WTC11 (cell line): ENCODE measurements at regions not wholly inside any gene's neighbourhood (a gene's known extent, or its start where the extent isn't known, plus 50 kb on each side); places are given as distances from the start of the nearest gene placed in this dataset.
"Not testable (repeated sequence)": the region's sequence is repeated elsewhere in the genome, so short reads cannot be mapped to it uniquely, and the experiment has no call there.

Source experiments
- ATAC-seq: fragments of 200-7000 bp; cut with Tn5 transposase; 2 replicates; pipeline ENCODE4 v1.10.0; 2021; ENCODE audit warnings: mild to moderate bottlenecking, moderate library complexity
- CTCF ChIA-PET: fragments of 300-600 bp; sonication (Branson Sonifier 250); formaldehyde crosslinking; loops from one replicate; lab custom pipeline; 2021; ENCODE audit warnings: antibody characterized with exemption; lab: Charles Lee
- POLR2A ChIA-PET: fragments of 350-600 bp; sonication (Branson Sonifier 250); formaldehyde crosslinking; loops from one replicate; lab custom pipeline; 2021; ENCODE audit warnings: antibody characterized with exemption; lab: Charles Lee
- DNase-seq: peaks from one replicate; pipeline ENCODE4 v3.0.0; 2021; ENCODE audit warnings: low spot score
- H3K27ac Mint-ChIP-seq: 2 replicates; pipeline ENCODE4 v1.8.0; 2021; ENCODE audit warnings: mixed read lengths
- H3K27me3 Mint-ChIP-seq: 2 replicates; pipeline ENCODE4 v1.8.0; 2021; ENCODE audit warnings: low read depth, mild to moderate bottlenecking, moderate library complexity, mixed read lengths
- H3K36me3 Mint-ChIP-seq: 2 replicates; pipeline ENCODE4 v1.8.0; 2021; ENCODE audit warnings: mixed read lengths
- H3K4me1 Mint-ChIP-seq: 2 replicates; pipeline ENCODE4 v1.8.0; 2022; ENCODE audit warnings: mixed read lengths
- H3K4me3 Mint-ChIP-seq: 2 replicates; pipeline ENCODE4 v1.8.0; 2021; ENCODE audit warnings: mild to moderate bottlenecking, moderate library complexity, mixed read lengths
- H3K9me3 Mint-ChIP-seq: 2 replicates; pipeline ENCODE4 v1.8.0; 2021; ENCODE audit warnings: mixed read lengths
- E2F4 ChIP-seq: sonication (generic); formaldehyde crosslinking; IDR thresholded peaks from 2 replicates; pipeline ENCODE4 v1.8.1; 2022; ENCODE audit warnings: low read depth, mild to moderate bottlenecking, moderate library complexity, missing genetic modification reagents, borderline replicate concordance
- E2F5 ChIP-seq: sonication (generic); formaldehyde crosslinking; IDR thresholded peaks from 2 replicates; pipeline ENCODE4 v1.8.1; 2022; ENCODE audit warnings: mild to moderate bottlenecking, moderate library complexity, missing genetic modification reagents
- ESRRA ChIP-seq: sonication (generic); formaldehyde crosslinking; IDR thresholded peaks from 2 replicates; pipeline ENCODE4 v1.8.1; 2022; ENCODE audit warnings: mild to moderate bottlenecking, missing genetic modification reagents, borderline replicate concordance
- FOXJ3 ChIP-seq: sonication (generic); formaldehyde crosslinking; IDR thresholded peaks from 2 replicates; pipeline ENCODE4 v1.9.0; 2021; ENCODE audit warnings: missing genetic modification reagents, mild to moderate bottlenecking, borderline replicate concordance
- FOXP1 ChIP-seq: sonication (generic); formaldehyde crosslinking; IDR thresholded peaks from 2 replicates; pipeline ENCODE4 v1.8.0; 2022; ENCODE audit warnings: missing genetic modification reagents, mild to moderate bottlenecking, moderate library complexity, borderline replicate concordance
- GABPB1 ChIP-seq: sonication (generic); formaldehyde crosslinking; IDR thresholded peaks from 2 replicates; pipeline ENCODE4 v1.8.1; 2023; ENCODE audit warnings: mild to moderate bottlenecking, missing genetic modification reagents
- GRHL2 ChIP-seq: fragments of 250-450 bp; sonication (Bioruptor Pico); IDR thresholded peaks from 2 replicates; pipeline ENCODE4 v1.8.0; 2022; ENCODE audit warnings: mild to moderate bottlenecking, moderate library complexity; ENCODE audit not compliant: insufficient replicate concordance, severe bottlenecking
- HMGA2 ChIP-seq: fragments of 250-450 bp; sonication (Bioruptor Pico); IDR thresholded peaks from 2 replicates; pipeline ENCODE4 v1.4.0; 2021; ENCODE audit warnings: mild to moderate bottlenecking, moderate library complexity
- PRRX2 ChIP-seq: fragments of 250-450 bp; sonication (Bioruptor Pico); IDR thresholded peaks from 2 replicates; pipeline ENCODE4 v1.8.0; 2021; ENCODE audit warnings: mild to moderate bottlenecking
- SP1 ChIP-seq: sonication (generic); formaldehyde crosslinking; conservative IDR thresholded peaks from 2 replicates; pipeline ENCODE4 v1.8.1; 2022; ENCODE audit warnings: missing genetic modification reagents
- TCF7 ChIP-seq: sonication (generic); formaldehyde crosslinking; IDR thresholded peaks from 2 replicates; pipeline ENCODE4 v1.8.0; 2022; ENCODE audit warnings: mild to moderate bottlenecking, low read depth, missing genetic modification reagents, moderate library complexity
- ZBTB43 ChIP-seq: sonication (generic); formaldehyde crosslinking; IDR thresholded peaks from 2 replicates; pipeline ENCODE4 v1.8.1; 2023; ENCODE audit warnings: mild to moderate bottlenecking, missing genetic modification reagents
- ZNF138 ChIP-seq: sonication (generic); formaldehyde crosslinking; conservative IDR thresholded peaks from 2 replicates; pipeline ENCODE4 v1.8.1; 2022; ENCODE audit warnings: mild to moderate bottlenecking, moderate library complexity, missing genetic modification reagents
- ZNF219 ChIP-seq: sonication (generic); formaldehyde crosslinking; IDR thresholded peaks from 2 replicates; pipeline ENCODE4 v1.8.0; 2023; ENCODE audit warnings: missing genetic modification reagents, mild to moderate bottlenecking, borderline replicate concordance
- ZNF263 ChIP-seq: sonication (generic); formaldehyde crosslinking; IDR thresholded peaks from 2 replicates; pipeline ENCODE4 v1.8.1; 2022; ENCODE audit warnings: low read depth, mild to moderate bottlenecking, moderate library complexity, missing genetic modification reagents

GRCh38 chr7:159303510-159303909 lies 158.8 kb upstream of the VIPR2 start:
- H3K4me3 Mint-ChIP-seq, POLR2A ChIA-PET, ATAC-seq, H3K4me1 Mint-ChIP-seq, H3K27ac Mint-ChIP-seq, CTCF ChIA-PET, DNase-seq: not testable (repeated sequence)
- H3K36me3 Mint-ChIP-seq: peaks cover 33% of the 10 kb centered on the region
- H3K9me3 Mint-ChIP-seq: peaks cover 80% of the 10 kb centered on the region
- peaks cover 15% of the 10 kb centered on the region for H3K27me3 Mint-ChIP-seq

- TF ChIP-seq PRRX2 (CRISPR knock-in tag) (no peak), E2F5 (CRISPR knock-in tag) (no peak), FOXJ3 (CRISPR knock-in tag) (no peak), FOXP1 (CRISPR knock-in tag) (no peak), HMGA2 (CRISPR knock-in tag) (no peak), ZNF219 (CRISPR knock-in tag) (no peak), ZNF138 (CRISPR knock-in tag) (no peak), GABPB1 (CRISPR knock-in tag) (no peak)
- DNase-seq: no peak
- Mint-ChIP-seq H3K36me3 (peaks cover 39% of the 10 kb centered on the region), H3K27ac (no peak overlapping the region), H3K9me3 (peaks cover 79% of the 10 kb centered on the region), H3K4me1 (no peaks in the 10 kb centered on the region), H3K27me3 (peaks cover 20% of the 10 kb centered on the region), H3K4me3 (no peak overlapping the region)
- no peak for ATAC-seq
- CTCF ChIA-PET: no interaction called here
- POLR2A ChIA-PET: no interaction called here
These were observed 151.5 kb upstream of the VIPR2 start for GRCh38 chr7:159296093-159296681.

GRCh38 chr7:159286487-159286886 lies 141.8 kb upstream of the VIPR2 start:
- ATAC-seq, H3K4me1 Mint-ChIP-seq, H3K4me3 Mint-ChIP-seq, POLR2A ChIA-PET, H3K27ac Mint-ChIP-seq, DNase-seq: not testable (repeated sequence)
- CTCF ChIA-PET: interaction anchor here (0.7 kb wide), 1 partner anchor 150 kb away, joined by 3 read pairs; no protein-coding TSS in a partner anchor
- H3K27me3 Mint-ChIP-seq: peaks cover 29% of the 10 kb centered on the region
- peaks cover 91% of the 10 kb centered on the region for H3K9me3 Mint-ChIP-seq
- H3K36me3 Mint-ChIP-seq: peaks cover 36% of the 10 kb centered on the region

GRCh38 chr7:159281573-159281972 lies 136.9 kb upstream of the VIPR2 start:
- H3K4me1 Mint-ChIP-seq: no peaks in the 10 kb centered on the region
- TF ChIP-seq ESRRA (no peak), TCF7 (no peak), ZBTB43 (CRISPR knock-in tag) (no peak), SP1 (CRISPR knock-in tag) (no peak), ZNF263 (no peak), E2F5 (CRISPR knock-in tag) (no peak), GRHL2 (CRISPR knock-in tag) (no peak), E2F4 (CRISPR knock-in tag) (no peak)
- no peak overlapping the region for H3K27ac Mint-ChIP-seq
- POLR2A ChIA-PET: no interaction called here
- H3K36me3 Mint-ChIP-seq: peaks cover 27% of the 10 kb centered on the region
- CTCF ChIA-PET: no interaction called here
- peaks cover 78% of the 10 kb centered on the region for H3K9me3 Mint-ChIP-seq
- no peak overlapping the region for H3K4me3 Mint-ChIP-seq
- peaks cover 9% of the 10 kb centered on the region for H3K27me3 Mint-ChIP-seq
- no peak for DNase-seq
- no peak for ATAC-seq
